H1 (cell line): ENCODE measurements at regions not wholly inside any gene's neighbourhood (a gene's known extent, or its start where the extent isn't known, plus 50 kb on each side); places are given as distances from the start of the nearest gene placed in this dataset.

Experiments used
- BACH1 ChIP-seq: IDR thresholded peaks from 2 replicates; pipeline ENCODE4 v1.6.1; 2012; ENCODE audit warnings: low read length, improper control_type of control experiment
- POLR2A ChIP-seq, 2 experiments: IDR thresholded peaks; 1 replicate in 1 of 2; 2 replicates in 1 of 2; pipeline ENCODE4 v1.6.1; 2011; ENCODE audit warnings: low read depth in 2 of 2, low read length in 2 of 2, mild to moderate bottlenecking in 2 of 2; ENCODE audit errors: control extremely low read depth in 1 of 2
- SIRT6 ChIP-seq: IDR thresholded peaks from one replicate; pipeline ENCODE4 v1.7.1; 2012; ENCODE audit warnings: low read length, inconsistent platforms
- TBP ChIP-seq: IDR thresholded peaks from 2 replicates; pipeline ENCODE4 v1.6.1; 2011; ENCODE audit warnings: low read depth, low read length, improper control_type of control experiment
- ZNF274 ChIP-seq: IDR thresholded peaks from 2 replicates; pipeline ENCODE4 v1.7.0; 2012; ENCODE audit warnings: low read length, borderline replicate concordance; ENCODE audit errors: extremely low read depth
- TF ChIP-seq, protein P1 (sequence below): fragments of 300-600 bp; sonication (generic); IDR thresholded peaks from 2 replicates; pipeline ENCODE4 v1.7.1; 2012; ENCODE audit warnings: low read length, moderate library complexity, mild to moderate bottlenecking, inconsistent platforms; ENCODE audit not compliant: insufficient replicate concordance

DNA sequence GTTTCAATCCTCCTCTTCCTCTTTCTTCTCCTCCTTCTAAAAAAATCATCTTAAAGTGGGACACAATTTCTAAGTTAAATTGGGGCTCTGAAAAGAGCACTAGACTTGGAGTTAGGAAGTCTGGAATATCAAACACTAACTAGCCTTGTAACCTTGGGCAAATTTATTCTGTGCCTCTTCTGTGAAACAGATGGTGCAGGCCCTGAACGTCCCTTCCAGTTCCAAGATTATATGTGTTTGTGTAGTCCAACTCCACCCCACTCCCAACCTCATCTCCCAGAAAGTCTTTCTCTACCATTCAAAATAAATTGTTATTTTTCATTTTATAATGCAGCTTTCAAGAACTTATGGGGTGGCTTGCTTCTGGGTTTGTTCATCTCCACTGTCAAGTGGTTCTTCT, 630.0 kb downstream of the LMO4 start (continued):
- TF ChIP-seq, protein P1, sequence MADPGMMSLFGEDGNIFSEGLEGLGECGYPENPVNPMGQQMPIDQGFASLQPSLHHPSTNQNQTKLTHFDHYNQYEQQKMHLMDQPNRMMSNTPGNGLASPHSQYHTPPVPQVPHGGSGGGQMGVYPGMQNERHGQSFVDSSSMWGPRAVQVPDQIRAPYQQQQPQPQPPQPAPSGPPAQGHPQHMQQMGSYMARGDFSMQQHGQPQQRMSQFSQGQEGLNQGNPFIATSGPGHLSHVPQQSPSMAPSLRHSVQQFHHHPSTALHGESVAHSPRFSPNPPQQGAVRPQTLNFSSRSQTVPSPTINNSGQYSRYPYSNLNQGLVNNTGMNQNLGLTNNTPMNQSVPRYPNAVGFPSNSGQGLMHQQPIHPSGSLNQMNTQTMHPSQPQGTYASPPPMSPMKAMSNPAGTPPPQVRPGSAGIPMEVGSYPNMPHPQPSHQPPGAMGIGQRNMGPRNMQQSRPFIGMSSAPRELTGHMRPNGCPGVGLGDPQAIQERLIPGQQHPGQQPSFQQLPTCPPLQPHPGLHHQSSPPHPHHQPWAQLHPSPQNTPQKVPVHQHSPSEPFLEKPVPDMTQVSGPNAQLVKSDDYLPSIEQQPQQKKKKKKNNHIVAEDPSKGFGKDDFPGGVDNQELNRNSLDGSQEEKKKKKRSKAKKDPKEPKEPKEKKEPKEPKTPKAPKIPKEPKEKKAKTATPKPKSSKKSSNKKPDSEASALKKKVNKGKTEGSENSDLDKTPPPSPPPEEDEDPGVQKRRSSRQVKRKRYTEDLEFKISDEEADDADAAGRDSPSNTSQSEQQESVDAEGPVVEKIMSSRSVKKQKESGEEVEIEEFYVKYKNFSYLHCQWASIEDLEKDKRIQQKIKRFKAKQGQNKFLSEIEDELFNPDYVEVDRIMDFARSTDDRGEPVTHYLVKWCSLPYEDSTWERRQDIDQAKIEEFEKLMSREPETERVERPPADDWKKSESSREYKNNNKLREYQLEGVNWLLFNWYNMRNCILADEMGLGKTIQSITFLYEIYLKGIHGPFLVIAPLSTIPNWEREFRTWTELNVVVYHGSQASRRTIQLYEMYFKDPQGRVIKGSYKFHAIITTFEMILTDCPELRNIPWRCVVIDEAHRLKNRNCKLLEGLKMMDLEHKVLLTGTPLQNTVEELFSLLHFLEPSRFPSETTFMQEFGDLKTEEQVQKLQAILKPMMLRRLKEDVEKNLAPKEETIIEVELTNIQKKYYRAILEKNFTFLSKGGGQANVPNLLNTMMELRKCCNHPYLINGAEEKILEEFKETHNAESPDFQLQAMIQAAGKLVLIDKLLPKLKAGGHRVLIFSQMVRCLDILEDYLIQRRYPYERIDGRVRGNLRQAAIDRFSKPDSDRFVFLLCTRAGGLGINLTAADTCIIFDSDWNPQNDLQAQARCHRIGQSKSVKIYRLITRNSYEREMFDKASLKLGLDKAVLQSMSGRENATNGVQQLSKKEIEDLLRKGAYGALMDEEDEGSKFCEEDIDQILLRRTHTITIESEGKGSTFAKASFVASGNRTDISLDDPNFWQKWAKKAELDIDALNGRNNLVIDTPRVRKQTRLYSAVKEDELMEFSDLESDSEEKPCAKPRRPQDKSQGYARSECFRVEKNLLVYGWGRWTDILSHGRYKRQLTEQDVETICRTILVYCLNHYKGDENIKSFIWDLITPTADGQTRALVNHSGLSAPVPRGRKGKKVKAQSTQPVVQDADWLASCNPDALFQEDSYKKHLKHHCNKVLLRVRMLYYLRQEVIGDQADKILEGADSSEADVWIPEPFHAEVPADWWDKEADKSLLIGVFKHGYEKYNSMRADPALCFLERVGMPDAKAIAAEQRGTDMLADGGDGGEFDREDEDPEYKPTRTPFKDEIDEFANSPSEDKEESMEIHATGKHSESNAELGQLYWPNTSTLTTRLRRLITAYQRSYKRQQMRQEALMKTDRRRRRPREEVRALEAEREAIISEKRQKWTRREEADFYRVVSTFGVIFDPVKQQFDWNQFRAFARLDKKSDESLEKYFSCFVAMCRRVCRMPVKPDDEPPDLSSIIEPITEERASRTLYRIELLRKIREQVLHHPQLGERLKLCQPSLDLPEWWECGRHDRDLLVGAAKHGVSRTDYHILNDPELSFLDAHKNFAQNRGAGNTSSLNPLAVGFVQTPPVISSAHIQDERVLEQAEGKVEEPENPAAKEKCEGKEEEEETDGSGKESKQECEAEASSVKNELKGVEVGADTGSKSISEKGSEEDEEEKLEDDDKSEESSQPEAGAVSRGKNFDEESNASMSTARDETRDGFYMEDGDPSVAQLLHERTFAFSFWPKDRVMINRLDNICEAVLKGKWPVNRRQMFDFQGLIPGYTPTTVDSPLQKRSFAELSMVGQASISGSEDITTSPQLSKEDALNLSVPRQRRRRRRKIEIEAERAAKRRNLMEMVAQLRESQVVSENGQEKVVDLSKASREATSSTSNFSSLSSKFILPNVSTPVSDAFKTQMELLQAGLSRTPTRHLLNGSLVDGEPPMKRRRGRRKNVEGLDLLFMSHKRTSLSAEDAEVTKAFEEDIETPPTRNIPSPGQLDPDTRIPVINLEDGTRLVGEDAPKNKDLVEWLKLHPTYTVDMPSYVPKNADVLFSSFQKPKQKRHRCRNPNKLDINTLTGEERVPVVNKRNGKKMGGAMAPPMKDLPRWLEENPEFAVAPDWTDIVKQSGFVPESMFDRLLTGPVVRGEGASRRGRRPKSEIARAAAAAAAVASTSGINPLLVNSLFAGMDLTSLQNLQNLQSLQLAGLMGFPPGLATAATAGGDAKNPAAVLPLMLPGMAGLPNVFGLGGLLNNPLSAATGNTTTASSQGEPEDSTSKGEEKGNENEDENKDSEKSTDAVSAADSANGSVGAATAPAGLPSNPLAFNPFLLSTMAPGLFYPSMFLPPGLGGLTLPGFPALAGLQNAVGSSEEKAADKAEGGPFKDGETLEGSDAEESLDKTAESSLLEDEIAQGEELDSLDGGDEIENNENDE = no peak
- TF ChIP-seq SIRT6 (no peak), POLR2A (IDR thresholded peaks at IDR 0.05; ENCODE audit: control extremely low read depth in 1 of 2, low read depth in 2 of 2, low read length in 2 of 2) (no peak), ZNF274 (no peak), TBP (no peak), BACH1 (no peak)
